ENCODE measurements at regions not wholly inside any gene's neighbourhood (a gene's known extent, or its start where the extent isn't known, plus 50 kb on each side); places are given as distances from the start of the nearest gene placed in this dataset.

DNA sequence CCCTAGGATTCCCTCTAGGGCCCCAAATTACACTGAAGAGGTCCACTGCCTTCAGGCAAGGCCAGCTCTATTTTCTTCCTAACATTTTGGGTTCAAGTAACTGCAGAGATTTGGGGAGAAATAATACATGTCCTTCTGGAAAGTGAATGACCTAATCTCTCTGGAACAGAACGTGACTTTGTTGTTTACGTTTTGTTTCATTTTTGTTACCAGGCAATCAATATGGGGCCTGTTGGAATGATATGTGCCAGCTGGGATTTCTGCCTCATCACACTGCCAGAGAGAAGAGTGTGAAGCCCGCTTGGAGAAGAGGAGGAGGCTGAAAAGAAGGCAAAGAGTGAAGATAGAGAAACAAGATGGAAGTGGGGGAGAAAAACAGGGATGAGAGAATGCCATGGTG, 116.7 kb downstream of the FASLG start:
- Histone ChIP-seq H3K9me2 (ENCODE audit: low read depth, low read length) (no peaks in the 10 kb centered on the region), H3K36me3 (ENCODE audit: insufficient read depth, low read length) (no peaks in the 10 kb centered on the region), H3K4me1 (ENCODE audit: insufficient read depth, low read length, severe bottlenecking) (peaks cover 11% of the 10 kb centered on the region), H2AFZ (ENCODE audit: low read length) (no peak overlapping the region), H3K9ac (ENCODE audit: low read length) (no peak overlapping the region), H3K4me3 (ENCODE audit: low read depth, low read length, poor library complexity, severe bottlenecking) (no peak overlapping the region), H3K9me3 (ENCODE audit: low read length) (no peaks in the 10 kb centered on the region), H3K27me3 (ENCODE audit: insufficient read depth, low read length) (no peaks in the 10 kb centered on the region), H3K79me2 (ENCODE audit: insufficient read depth, low read length) (no peaks in the 10 kb centered on the region), H3K27ac (ENCODE audit: low read depth, low read length, poor library complexity, severe bottlenecking) (no peak overlapping the region), H4K20me1 (ENCODE audit: insufficient read depth, low read length) (no peaks in the 10 kb centered on the region), H3K4me2 (ENCODE audit: low read length) (no peak overlapping the region), H3F3A (ENCODE audit: insufficient read depth, low read length) (no peaks in the 10 kb centered on the region)
- TF ChIP-seq EZH2 (IDR thresholded peaks at IDR 0.05; ENCODE audit: borderline replicate concordance, low read length) = no peak
- TF ChIP-seq, protein P1, sequence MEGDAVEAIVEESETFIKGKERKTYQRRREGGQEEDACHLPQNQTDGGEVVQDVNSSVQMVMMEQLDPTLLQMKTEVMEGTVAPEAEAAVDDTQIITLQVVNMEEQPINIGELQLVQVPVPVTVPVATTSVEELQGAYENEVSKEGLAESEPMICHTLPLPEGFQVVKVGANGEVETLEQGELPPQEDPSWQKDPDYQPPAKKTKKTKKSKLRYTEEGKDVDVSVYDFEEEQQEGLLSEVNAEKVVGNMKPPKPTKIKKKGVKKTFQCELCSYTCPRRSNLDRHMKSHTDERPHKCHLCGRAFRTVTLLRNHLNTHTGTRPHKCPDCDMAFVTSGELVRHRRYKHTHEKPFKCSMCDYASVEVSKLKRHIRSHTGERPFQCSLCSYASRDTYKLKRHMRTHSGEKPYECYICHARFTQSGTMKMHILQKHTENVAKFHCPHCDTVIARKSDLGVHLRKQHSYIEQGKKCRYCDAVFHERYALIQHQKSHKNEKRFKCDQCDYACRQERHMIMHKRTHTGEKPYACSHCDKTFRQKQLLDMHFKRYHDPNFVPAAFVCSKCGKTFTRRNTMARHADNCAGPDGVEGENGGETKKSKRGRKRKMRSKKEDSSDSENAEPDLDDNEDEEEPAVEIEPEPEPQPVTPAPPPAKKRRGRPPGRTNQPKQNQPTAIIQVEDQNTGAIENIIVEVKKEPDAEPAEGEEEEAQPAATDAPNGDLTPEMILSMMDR (IDR thresholded peaks at IDR 0.05; ENCODE audit: low read length) = no peak

DNA sequence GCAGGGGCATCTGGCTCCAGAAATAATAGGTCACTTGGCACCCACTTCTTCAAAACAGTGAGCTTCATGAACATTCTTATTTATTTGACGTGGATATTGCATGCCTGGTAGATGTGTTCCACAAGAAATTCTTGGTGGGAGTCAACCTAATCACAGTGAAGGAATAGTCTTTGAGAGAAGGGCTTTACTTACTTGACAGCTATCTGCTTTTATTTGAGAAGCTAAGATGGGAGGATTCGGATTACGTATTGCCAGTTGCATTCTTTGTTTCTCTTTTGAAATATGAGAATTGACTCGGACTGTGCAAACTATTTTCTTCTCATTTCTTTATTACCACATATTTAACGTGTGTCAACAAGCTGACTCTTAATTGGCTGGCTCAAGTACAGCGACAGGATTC, 117.2 kb downstream of the FASLG start:
- no peaks in the 10 kb centered on the region for H3K9me3 ChIP-seq (ENCODE audit: low read length)
- H2AFZ ChIP-seq (ENCODE audit: low read length) = no peak overlapping the region
- no peak overlapping the region for H3K4me2 ChIP-seq (ENCODE audit: low read length)
- no peaks in the 10 kb centered on the region for H4K20me1 ChIP-seq (ENCODE audit: insufficient read depth, low read length)
- H3K4me3 ChIP-seq (ENCODE audit: low read depth, low read length, poor library complexity, severe bottlenecking) = no peak overlapping the region
- H3K27me3 ChIP-seq (ENCODE audit: insufficient read depth, low read length) = no peaks in the 10 kb centered on the region
- H3K79me2 ChIP-seq (ENCODE audit: insufficient read depth, low read length) = no peaks in the 10 kb centered on the region
- TF ChIP-seq, protein P1 (IDR thresholded peaks at IDR 0.05; ENCODE audit: low read length) = no peak
- no peak for TF ChIP-seq EZH2 (IDR thresholded peaks at IDR 0.05; ENCODE audit: borderline replicate concordance, low read length)
- peaks cover 14% of the 10 kb centered on the region for H3K4me1 ChIP-seq (ENCODE audit: insufficient read depth, low read length, severe bottlenecking)
- no peaks in the 10 kb centered on the region for H3K9me2 ChIP-seq (ENCODE audit: low read depth, low read length)
- no peaks in the 10 kb centered on the region for H3K36me3 ChIP-seq (ENCODE audit: insufficient read depth, low read length)
- H3K27ac ChIP-seq (ENCODE audit: low read depth, low read length, poor library complexity, severe bottlenecking) = no peak overlapping the region
- H3F3A ChIP-seq (ENCODE audit: insufficient read depth, low read length) = no peaks in the 10 kb centered on the region
- no peak overlapping the region for H3K9ac ChIP-seq (ENCODE audit: low read length)

DNA sequence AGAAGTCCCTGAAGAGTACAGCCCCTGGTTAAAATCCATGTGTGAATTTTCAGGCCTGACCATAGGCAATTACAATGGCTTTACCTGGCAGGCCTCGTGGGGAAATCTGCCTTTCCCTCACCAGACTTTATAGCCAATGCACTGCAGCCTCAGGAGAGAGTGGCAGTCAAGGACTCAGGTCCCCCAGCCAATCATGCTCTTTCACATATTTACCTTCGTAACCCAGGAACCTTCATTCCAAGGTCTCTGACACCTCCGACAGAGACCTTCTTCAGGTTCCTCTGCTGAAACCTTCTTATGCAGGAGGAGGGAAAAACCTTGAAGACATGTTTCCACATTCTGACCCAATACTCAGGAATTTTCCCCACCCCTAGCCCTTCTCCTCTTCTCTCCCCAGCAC, 118.9 kb downstream of the FASLG start:
- Histone ChIP-seq H3K79me2 (ENCODE audit: insufficient read depth, low read length) (no peaks in the 10 kb centered on the region), H3K4me3 (ENCODE audit: low read depth, low read length, poor library complexity, severe bottlenecking) (no peak overlapping the region), H3F3A (ENCODE audit: insufficient read depth, low read length) (no peaks in the 10 kb centered on the region), H2AFZ (ENCODE audit: low read length) (no peak overlapping the region), H4K20me1 (ENCODE audit: insufficient read depth, low read length) (no peaks in the 10 kb centered on the region), H3K9me2 (ENCODE audit: low read depth, low read length) (no peaks in the 10 kb centered on the region), H3K27ac (ENCODE audit: low read depth, low read length, poor library complexity, severe bottlenecking) (no peak overlapping the region), H3K36me3 (ENCODE audit: insufficient read depth, low read length) (no peaks in the 10 kb centered on the region), H3K9me3 (ENCODE audit: low read length) (0 out of 2 replicates have a peak, but pooled peaks cover 3% of the 10 kb centered on the region), H3K4me1 (ENCODE audit: insufficient read depth, low read length, severe bottlenecking) (peaks cover 26% of the 10 kb centered on the region), H3K27me3 (ENCODE audit: insufficient read depth, low read length) (no peaks in the 10 kb centered on the region), H3K4me2 (ENCODE audit: low read length) (no peak overlapping the region), H3K9ac (ENCODE audit: low read length) (no peak overlapping the region)
- TF ChIP-seq EZH2 (IDR thresholded peaks at IDR 0.05; ENCODE audit: borderline replicate concordance, low read length) = no peak
- TF ChIP-seq, protein P1 (IDR thresholded peaks at IDR 0.05; ENCODE audit: low read length) = no peak
